CD4-positive, alpha-beta T cell treated with Interferon gamma for 1 hour (primary cell): ENCODE measurements at regions not wholly inside any gene's neighbourhood (a gene's known extent, or its start where the extent isn't known, plus 50 kb on each side); places are given as distances from the start of the nearest gene placed in this dataset.

Experiments
- DNase-seq: peaks from one replicate; pipeline ENCODE4 v3.0.0-alpha.2; 2020

GRCh38 chr3:68148447-68148846 lies 494.0 kb upstream of the SUCLG2 start:
- DNase-seq = no peak

- DNase-seq = no peak
Measured at GRCh38 chr3:68142441-68142840, 488.0 kb upstream of the SUCLG2 start.

- no peak for DNase-seq
Measured at GRCh38 chr3:68139897-68140296, 485.5 kb upstream of the SUCLG2 start.

- DNase-seq = no peak
Measured at GRCh38 chr3:68136411-68136810, 482.0 kb upstream of the SUCLG2 start.

- no peak for DNase-seq
Measured at GRCh38 chr3:68135067-68135466, 480.7 kb upstream of the SUCLG2 start.

GRCh38 chr3:68129065-68129464 lies 474.7 kb upstream of the SUCLG2 start:
- no peak for DNase-seq

GRCh38 chr3:68123231-68123630 lies 468.8 kb upstream of the SUCLG2 start:
- no peak for DNase-seq

GRCh38 chr3:68121287-68121686 lies 466.9 kb upstream of the SUCLG2 start:
- no peak for DNase-seq

GRCh38 chr3:68116580-68116979 lies 462.2 kb upstream of the SUCLG2 start:
- no peak for DNase-seq

GRCh38 chr3:68103811-68104210 lies 449.4 kb upstream of the SUCLG2 start:
- DNase-seq = no peak

GRCh38 chr3:68090571-68090970 lies 436.2 kb upstream of the SUCLG2 start:
- no peak for DNase-seq

GRCh38 chr3:68089572-68090011 lies 435.2 kb upstream of the SUCLG2 start:
- DNase-seq = no peak

GRCh38 chr3:68088636-68089035 lies 434.2 kb upstream of the SUCLG2 start:
- no peak for DNase-seq

- DNase-seq = peak; percentile 41
Measured at GRCh38 chr3:68088216-68088615, 433.8 kb upstream of the SUCLG2 start.

- DNase-seq = no peak
Measured at GRCh38 chr3:68072062-68072461, 417.6 kb upstream of the SUCLG2 start.

GRCh38 chr3:68070186-68070585 lies 415.8 kb upstream of the SUCLG2 start:
- DNase-seq = no peak

GRCh38 chr3:68067314-68067713 lies 412.9 kb upstream of the SUCLG2 start:
- DNase-seq = no peak

GRCh38 chr3:68062926-68063325 lies 408.5 kb upstream of the SUCLG2 start:
- DNase-seq = no peak

GRCh38 chr3:68060910-68061309 lies 406.5 kb upstream of the SUCLG2 start:
- no peak for DNase-seq

- DNase-seq = no peak
Measured at GRCh38 chr3:68060191-68060590, 405.8 kb upstream of the SUCLG2 start.

- no peak for DNase-seq
Measured at GRCh38 chr3:68059628-68060152, 405.3 kb upstream of the SUCLG2 start.

- DNase-seq = peak; percentile 61
Measured at GRCh38 chr3:68057637-68058320, 403.4 kb upstream of the SUCLG2 start.

- DNase-seq = no peak
Measured at GRCh38 chr3:68056556-68056955, 402.1 kb upstream of the SUCLG2 start.

GRCh38 chr3:68055215-68055614 lies 400.8 kb upstream of the SUCLG2 start:
- DNase-seq = no peak

- DNase-seq = no peak
Measured at GRCh38 chr3:68049776-68050175, 395.4 kb upstream of the SUCLG2 start.
